Suppressor macrophage (primary cell): ENCODE measurements at regions not wholly inside any gene's neighbourhood (a gene's known extent, or its start where the extent isn't known, plus 50 kb on each side); places are given as distances from the start of the nearest gene placed in this dataset.
"Not testable (repeated sequence)": the region's sequence is repeated elsewhere in the genome, so short reads cannot be mapped to it uniquely, and the experiment has no call there.

Experiments
- DNase-seq, 4 experiments: peaks; one replicate each; pipeline ENCODE4 v3.0.0-alpha.2; 2020 to 2022

DNA sequence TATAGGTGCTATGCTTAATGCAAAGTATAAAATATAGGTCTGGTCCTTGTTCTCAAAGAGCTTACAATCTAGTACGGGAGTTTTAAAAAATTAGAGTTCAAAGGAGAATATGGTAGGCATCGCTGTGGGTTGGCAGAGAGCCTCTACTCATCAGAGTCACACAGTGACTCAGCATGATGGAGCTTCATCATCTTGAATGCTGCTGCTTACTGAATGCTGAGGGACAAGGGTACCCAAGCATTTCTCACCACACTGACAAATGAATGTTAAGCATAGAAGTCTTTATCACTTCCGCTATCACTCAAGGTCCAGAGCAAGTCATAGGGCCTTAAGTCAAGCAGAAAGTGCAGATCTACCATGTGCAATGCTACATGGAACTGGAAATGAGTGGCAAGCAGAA lies 268.6 kb upstream of the IGFBP7 start:
- no peak for DNase-seq

DNA sequence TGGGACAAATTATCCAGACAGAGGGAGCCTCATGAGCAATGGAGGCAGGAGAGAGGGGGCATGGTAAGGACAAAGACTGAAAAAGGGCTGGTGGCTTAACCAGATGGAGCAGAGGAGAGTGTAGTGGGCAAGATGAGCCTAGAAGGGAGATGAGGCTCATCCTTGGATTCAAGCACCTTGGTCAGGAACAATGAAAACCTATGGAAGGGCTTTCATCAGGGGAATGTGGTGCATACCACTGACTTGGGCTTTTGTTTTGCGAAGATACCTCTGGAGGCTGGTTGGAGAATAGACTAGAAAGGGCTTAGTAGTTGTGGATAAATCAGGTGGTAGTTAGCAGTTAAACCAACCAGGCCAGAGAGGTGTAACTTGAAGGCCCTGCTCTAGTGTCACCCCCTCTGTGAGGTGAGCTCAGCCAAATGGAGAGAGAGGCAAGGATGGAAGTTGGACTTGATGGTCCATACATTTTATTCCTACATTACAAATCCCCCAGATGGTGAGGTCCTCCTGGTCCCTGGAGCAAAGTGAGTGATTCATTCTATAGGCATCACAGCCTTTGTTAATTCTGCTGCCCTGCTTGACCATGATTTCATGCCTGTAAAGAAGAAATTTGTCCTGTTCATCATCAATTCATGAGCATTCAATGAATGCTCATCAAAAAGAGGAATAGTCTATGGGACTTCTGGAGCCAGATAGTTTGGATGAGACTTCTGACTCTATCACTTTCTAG lies 264.8 kb upstream of the IGFBP7 start:
- DNase-seq, result no peak

DNA sequence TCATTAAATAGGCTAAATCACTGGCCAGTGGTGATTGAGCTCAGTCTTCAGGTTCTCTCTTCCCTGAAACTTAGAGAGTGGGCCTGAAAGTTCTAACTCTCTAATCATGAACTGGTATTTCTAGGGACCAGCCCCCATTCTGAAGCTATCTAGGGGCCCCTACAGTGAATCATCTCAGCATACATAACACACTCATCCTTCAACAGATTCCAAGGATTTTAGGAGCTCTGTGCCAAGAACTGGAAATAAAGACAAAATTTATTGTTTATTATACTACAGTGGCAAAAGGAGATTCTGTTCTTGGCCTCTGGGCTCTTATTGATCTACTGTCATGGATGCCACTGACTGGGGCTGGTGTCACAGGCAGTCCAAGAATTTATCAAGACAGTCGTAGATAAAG lies 263.8 kb upstream of the IGFBP7 start:
- DNase-seq, result no peak

DNA sequence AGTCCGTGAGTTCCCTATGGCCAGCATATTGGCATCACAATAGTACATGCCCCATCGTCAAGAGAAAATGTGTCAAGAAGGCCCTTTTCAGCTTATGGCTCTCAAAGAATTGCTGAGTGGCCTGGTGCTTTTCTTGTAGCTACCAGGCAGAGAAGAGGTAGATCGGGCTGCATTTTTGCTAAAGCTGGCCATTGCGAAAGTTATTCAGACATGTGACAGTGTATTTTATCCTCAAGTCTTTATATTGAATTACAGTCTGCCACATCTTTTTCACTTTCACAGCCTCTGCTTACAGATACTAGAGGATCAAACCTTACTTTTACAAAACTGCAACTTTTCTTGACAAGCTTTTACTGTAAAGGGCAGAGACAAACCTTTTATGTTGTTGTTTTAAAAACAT lies 261.5 kb upstream of the IGFBP7 start:
- DNase-seq, result no peak

DNA sequence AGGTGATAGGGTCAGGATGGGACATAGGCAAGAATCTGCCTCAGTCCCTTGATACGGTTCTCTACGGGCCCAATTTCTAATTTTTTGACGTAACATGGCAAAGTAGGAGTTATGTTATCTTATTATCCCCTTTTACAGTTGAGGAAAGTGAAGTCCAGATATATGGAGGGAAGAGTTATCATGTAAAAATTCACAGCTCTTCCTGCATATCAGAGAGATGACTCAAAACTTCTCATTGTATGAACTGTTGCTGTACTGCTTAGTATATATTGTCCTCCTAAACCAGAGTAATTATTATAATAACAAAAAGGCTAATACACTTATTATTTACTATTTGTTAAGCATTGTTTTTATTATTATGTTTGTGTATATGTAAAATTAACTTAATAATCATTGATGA lies 260.5 kb upstream of the IGFBP7 start:
- DNase-seq, result no peak

DNA sequence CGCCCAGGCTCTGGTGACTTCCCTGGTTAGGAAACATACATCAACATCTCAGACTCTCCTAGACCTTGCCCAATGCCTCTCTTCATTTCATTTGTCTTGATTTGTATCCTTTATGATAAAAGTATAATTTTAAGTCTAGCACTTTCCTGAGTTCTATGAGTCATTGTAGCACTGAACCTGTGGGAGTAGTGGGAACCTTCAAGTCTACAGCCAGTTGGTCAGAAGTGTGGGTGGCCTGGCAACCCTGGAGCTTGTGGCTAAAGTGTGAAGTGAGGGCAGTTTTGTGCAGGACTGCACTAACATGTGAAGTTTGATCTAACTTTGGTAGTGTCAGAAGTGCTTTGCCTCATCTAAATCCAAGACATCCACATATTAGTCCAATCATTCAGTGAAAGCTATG lies 259.3 kb upstream of the IGFBP7 start:
- no peak for DNase-seq

DNA sequence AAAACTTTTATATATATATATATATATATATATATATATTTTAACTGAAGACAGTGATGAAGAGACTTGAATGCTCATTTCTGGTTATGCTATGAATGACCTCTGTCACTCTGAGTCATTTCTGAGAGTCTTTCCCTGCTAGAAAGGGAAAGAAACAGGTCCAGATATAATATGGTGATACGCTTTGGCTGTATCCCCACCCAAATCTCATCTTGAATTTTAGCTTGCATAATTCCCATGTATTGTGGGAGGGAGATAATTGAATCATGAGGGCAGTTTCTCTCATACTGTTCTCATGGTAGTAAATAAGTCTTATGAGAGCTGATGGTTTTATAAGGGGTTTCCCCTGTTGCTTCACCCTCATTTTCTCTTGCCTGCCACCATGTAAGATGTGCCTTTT lies 254.1 kb upstream of the IGFBP7 start:
- DNase-seq, result no peak

DNA sequence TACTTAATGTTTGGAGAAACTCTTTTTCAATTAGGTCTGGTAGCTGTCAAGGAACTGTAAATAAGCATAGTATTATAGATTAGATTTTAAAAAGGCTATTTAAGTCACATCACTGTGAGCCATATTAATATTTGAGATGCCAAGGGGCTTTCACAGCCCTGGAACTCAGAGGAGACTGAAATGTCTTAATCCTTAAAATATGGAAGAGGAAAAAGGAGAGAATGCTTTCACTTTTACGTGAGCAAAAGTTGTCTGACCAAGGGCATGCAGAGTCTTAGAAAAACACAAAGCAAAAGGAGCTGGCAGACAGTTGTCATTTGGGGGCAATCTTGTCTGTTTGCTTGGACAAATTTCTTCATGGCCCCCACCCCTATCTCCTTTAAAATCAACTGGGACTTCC lies 253.2 kb upstream of the IGFBP7 start:
- DNase-seq, result no peak

DNA sequence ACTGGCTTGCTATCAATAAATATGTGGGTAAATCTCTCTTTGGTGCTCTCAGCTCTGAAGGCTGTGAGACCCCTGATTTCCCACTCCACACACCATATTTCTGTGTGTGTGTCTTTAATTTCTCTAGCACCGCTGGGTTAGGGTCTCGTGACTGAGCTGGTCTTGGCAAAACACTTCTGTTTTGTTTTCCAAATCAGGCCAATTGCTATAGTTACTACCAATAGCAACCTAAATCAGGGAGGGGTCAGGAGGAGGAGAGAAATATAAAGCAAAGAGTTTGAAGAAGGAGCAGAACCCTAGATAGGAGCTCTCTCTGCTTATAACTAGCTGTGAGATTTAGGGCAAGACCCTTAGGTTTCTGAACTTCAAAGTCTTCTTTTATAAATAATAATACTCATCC lies 250.5 kb upstream of the IGFBP7 start:
- DNase-seq, result no peak

DNA sequence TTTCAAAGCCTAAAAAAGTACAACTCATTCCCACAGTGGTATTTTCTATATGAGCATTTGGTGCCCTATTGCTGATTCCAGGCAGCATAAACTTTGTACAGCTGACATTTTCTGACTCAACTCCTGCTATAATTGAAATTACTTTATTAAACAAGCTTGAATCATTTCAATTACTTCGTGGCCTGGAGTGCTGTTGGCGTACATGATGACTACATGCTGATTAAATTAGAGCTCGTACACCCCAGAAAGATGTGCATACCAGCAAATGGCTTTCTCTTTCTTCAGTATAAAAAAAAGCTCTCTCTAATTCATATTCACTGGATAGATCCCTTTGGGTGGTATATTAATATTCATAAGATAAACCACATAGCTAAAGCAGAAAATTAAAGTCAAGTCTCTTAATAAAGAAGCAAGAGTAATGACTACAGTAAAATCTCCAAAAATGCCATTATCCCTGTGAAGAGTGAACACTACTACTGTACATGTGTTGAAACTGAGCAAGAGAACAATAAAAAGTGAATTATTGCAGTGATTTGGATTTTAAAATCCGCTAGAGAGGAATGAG lies 245.0 kb upstream of the IGFBP7 start:
- DNase-seq, result no peak

DNA sequence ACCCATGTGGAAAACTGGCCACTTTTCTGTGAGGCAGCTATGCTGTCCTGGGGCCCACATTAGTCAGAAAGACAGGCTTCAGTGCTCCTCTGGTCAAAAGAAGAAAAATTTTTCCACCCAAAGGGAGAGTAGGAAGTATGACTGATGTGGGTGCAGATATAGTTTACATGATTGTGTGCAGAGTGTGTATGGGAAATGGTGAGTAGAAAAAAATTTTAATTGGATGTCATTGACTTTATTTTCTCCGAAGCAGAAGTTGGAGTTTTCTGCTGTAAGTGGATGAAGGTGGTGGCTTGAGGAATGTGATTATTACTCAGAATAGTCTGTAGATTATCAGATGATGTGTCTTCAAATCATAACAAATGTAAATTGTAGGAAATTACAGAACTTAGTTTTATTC lies 241.5 kb upstream of the IGFBP7 start:
- DNase-seq, result no peak

DNA sequence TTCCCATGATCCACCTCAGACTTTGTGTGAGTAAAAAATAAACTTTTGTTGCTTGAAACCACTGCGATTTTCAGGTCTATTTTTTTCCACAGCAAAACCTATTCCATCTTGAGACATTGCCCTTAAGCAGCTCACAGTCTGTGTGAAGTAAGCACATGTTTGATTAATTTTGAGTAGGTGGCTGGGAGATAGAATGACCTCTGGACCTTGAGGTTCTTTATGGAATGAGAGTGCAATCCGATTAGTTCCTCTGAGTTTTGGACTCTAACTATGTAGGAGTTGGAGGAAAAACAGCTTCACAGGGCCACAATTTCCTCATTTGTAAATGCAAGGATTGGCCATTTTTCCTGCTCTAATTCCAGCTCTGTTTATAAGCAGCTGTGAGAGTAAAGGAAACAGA lies 234.1 kb upstream of the IGFBP7 start:
- no peak for DNase-seq

DNA sequence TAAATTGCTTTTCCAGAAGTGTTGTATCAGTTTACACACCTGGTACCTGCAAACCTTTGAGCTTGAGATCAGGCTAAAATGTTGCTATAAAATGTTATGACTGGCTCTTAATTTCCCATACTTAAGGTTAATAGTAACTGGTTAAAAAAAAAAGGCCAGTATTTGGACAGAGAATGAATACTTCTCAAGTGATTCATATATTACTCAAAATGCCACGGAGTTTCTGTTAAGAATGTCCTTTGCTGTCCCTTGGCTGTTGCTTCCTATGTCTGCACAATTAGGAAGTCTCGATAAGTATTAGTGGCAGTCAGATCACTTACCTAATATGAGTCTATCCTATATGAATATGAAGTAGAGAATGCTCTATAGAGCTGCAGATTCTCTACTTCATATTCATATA lies 232.2 kb upstream of the IGFBP7 start:
- DNase-seq, result no peak

DNA sequence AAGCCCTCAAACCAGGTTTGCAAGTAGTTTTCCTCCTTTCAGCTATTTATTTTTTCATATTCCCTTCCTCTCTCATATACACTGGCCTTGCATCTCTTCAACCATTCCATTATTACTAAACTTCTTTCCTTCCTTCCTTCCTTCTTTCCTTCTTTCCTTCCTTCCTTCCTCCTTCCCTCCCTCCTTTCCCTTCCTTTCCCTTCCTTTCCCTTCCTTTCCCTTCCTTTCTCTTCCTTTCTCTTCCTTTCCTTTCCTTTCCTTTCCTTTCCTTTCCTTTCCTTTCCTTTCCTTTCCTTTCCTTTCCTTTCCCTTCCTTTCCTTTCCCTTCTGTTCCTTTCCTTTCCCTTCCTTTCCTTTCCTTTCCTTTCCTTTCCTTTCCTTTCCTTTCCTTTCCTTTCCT lies 228.7 kb upstream of the IGFBP7 start:
- DNase-seq, result not testable (repeated sequence)

DNA sequence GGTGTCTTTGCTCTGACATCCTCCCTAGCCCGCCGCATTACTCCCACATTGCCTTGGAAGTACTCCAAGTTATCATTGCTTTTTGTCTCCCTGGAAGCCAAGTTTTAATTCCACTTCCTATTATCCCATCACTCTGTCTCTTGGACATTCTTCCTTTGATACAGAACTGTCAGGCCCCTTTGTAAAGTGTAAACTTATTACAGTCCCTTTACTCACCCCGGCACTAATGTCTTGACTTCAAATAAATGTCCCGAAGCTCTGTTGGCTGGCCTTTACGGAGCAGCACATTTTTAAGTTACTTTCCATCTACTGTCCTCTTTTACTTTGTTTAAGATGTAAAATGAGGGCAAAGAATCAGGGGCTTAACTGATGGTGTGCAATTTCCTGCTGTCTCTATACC lies 223.5 kb upstream of the IGFBP7 start:
- DNase-seq, result no peak

DNA sequence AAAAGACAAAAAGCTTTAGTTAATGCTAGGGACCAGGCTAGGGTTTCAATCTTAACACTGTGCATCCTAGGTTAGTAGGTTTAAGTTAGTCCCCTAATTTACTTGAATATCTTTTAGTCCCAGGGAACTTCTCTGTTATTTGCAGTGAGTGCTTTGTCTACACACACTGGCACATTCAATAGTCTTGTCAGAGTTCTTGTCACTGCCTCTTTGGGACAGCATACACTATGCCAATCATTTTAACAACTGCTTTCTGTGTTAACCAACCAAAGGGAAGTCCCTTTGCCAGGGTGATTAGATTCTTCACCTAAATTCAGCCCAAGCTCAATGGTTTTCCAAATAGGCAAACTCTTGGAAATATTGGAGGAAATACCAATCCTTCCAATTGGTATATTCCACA lies 221.8 kb upstream of the IGFBP7 start:
- no peak for DNase-seq

DNA sequence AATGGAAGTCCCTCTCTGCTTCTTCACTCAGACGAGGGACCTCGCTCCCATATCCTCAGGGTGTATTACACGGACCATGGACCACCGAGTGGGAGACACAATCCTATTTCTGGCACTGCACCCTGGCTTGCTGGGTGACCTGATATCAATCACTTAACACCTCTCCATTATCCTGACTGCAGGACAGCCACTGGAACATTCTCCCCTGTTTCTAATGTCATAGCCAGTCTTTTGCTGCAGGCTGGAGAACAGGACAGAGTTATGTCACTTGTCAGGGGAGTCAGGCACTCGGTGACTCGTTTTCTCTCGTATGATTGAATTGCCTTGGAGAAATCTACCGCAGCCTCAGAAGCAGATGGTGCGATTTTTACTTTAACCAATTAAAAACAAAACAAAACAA lies 219.1 kb upstream of the IGFBP7 start:
- DNase-seq, result no peak

DNA sequence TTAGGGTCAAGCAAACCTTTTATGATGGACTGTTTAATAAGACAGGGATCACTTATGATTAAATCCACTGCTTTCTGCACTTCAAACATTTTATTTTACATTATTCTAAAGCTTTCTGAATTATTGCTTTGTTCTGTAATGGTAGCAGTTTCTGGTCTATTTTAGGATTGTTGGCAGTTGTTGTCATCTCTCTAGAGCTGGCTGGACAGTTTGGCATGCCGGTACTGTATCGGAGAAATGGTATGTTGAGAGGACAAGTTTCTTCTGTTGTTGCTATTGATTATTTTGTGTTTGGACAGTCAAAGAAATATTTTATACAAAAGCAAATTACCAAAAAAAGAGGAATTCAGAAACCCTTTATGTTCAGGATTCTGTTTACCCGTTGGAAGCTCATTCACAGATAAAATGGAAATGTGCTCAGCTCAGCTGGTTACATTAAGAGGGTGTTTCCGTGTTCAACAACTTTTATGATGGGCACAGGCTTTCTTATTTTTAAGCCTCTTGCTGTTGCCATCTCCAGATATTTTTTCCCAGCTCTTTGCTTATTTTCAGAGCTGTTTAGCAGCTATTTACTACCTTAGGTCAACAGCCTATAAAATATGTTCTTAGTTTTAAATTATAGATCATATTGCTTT lies 214.6 kb upstream of the IGFBP7 start:
- no peak for DNase-seq

DNA sequence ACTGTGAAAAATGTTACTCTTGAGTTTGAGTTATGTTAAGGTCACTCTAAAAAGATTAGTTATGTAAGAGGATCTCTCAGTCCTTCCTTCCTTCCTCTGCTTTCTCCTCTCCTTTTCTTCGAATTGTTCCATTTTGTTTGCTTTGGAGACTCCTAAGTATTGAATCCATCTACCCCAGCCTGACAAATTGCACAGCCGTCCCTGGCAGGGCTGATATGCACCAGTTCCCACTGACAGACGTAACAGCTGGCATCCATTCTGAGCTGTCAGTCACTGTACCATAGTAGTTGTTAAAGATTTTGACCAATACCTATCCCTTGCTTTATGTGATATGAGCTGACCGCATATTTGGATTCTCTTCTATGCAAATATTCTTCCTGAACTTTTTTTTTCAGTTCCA lies 210.7 kb upstream of the IGFBP7 start:
- DNase-seq, result no peak

DNA sequence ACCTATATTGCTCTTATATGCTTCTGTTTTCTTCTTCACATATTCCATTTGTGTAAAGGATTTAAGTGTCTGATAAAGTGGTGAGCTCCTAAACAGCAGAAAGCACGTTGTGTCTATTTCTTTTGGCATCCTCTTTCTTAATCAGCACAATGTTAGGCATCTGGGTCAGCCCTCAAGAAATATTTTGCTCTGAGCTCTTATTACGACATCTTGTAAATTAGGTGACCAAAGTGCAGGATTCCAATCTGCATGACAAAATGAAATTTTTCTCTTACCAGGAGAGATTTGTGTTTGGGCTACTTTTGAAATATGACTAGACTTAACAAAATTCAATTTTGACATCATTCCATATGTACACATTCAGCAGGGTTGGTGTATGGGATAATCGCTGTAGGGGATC lies 210.0 kb upstream of the IGFBP7 start:
- no peak for DNase-seq

DNA sequence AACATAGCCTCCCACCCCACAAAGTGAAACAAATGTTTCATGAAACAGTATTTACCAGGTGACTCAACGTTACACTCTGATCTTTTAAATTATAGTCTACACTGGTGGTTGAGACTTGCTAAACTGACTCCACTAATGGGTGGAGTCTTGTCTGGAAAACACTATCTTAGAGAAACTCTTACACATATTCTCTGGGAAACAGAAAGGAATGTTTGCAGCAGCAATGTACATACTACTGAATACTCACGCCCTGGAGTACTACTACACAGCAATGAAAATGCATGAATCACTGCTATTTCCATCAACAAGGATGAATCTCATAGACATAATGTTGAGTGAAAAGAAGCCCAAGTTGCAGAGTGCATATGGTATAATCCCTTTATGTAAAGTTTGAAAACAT lies 208.5 kb upstream of the IGFBP7 start:
- no peak for DNase-seq

DNA sequence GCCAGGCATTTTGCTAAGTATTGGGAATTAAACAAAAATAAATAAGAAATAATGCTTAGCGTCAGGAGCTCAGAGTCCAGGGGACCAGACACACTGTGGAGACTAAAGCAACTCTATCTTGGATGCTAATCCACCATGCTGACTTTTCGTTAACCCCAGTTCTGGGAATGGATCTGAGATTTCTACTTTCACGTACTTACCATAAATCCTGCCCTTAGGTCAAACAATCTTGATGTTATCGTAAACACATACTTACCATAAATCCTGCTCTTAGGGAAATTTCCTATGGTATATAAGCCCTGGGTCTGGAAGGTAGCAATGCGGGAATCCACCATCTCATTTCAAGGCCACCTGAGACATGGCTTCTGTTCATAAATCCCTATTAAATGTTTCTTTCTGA lies 204.5 kb upstream of the IGFBP7 start:
- DNase-seq, result no peak

DNA sequence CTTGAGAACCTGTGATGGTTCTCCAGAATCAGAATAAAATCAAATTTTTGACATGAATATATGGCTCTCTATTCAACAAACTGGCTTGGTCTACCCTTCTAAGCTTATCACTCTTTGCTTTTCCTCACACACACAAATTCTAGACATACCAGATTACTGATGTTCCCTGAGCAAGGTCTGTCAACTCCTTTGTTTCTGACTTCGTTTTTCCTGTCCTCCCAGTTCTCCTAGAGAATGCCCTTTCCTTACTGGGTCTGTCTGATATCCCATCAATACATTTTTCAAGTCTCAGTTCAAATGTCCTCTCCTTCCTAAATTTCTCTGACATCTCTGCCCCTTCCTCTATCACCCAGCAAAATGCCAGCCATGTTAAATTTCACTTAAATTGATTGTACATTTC lies 202.1 kb upstream of the IGFBP7 start:
- DNase-seq, result no peak

DNA sequence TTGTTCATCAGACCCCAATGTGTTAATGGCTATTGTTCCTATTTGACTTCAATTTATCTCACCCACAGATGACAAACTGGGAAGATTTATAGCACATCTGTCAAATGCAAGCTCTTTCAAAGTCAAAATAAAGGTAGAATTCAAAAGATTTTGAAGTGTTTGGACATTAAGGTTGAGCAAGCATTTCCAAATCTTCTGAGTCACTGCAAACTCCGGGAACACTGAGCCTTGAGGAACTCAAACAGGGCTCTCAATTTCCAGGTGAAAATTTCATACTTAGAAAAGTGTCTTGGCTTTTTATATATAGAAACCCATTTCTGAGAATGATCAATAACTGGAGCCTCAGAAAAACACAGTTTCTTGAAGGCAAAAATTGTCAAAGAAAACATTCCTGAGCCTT lies 199.5 kb upstream of the IGFBP7 start:
- no peak for DNase-seq

DNA sequence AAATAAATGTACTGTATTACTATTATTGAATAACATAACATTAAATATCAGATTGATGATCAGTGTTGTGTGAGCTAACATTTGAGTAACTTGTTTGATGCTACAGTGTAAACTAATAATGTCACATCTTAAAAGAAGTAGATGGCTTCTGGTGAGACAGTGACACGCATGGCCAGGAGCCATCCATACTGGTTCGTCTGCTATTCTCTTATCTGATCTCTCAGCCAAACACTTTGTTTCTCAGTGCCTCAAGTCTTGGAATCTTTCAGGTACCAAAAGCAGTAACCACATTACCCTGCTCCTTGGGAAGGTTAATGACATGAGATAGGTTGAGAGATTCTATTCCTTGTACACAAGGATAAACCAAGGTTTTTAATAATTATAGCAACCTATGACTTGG lies 198.1 kb upstream of the IGFBP7 start:
- no peak for DNase-seq
